SK-N-SH (cell line): ENCODE measurements at regions not wholly inside any gene's neighbourhood (a gene's known extent, or its start where the extent isn't known, plus 50 kb on each side); places are given as distances from the start of the nearest gene placed in this dataset.

Experiments used
- CTCF ChIA-PET: fragments of 300-600, 350-600 bp; formaldehyde crosslinking; extraction: SDS; loops from one replicate; lab custom pipeline; 2021; lab: Yijun Ruan, JAX
- POLR2A ChIA-PET: fragments of 350-600 bp; sonication (Branson Sonifier 250); formaldehyde crosslinking; extraction: SDS; loops from one replicate; lab custom pipeline; 2020; ENCODE audit warnings: antibody characterized with exemption, inconsistent platforms; lab: Yijun Ruan, JAX
- DNase-seq: peaks from one replicate; pipeline ENCODE4 v3.0.0; 2012
- H2AFZ ChIP-seq: fragments of 200-600 bp; sonication (generic); 2 replicates; pipeline ENCODE4 v1.8.1; 2016; ENCODE audit warnings: antibody characterized with exemption, mild to moderate bottlenecking, low read depth
- H3F3A ChIP-seq: fragments of 200-600 bp; sonication (generic); replicated peaks from 2 replicates; pipeline ENCODE3; 2016; ENCODE audit warnings: antibody characterized with exemption, mild to moderate bottlenecking; ENCODE audit not compliant: insufficient read depth
- H3K27ac ChIP-seq, 2 experiments: fragments of 200-500 bp in 1 of 2; fragments of 200-600 bp in 1 of 2; sonication (Bioruptor generic) in 1 of 2; sonication (generic), shearing (Covaris generic) in 1 of 2; 2 replicates each; pipeline versions ENCODE4 v1.5.1 to v1.6.1; 2014 to 2016; ENCODE audit warnings: low read depth in 2 of 2, inconsistent platforms in 1 of 2, low read length in 1 of 2, mild to moderate bottlenecking in 1 of 2, mixed read lengths in 1 of 2
- H3K27me3 ChIP-seq: fragments of 200-600 bp; sonication (generic), shearing (Covaris generic); 2 replicates; pipeline ENCODE4 v1.6.1; 2016; ENCODE audit warnings: mixed run types; ENCODE audit not compliant: insufficient read depth
- H3K36me3 ChIP-seq, 2 experiments: fragments of 200-500 bp in 1 of 2; fragments of 200-600 bp in 1 of 2; sonication (Bioruptor generic) in 1 of 2; sonication (generic) in 1 of 2; replicated peaks in 1 of 2; 2 replicates each; pipeline versions ENCODE3 to v1.5.1; 2014 to 2016; ENCODE audit warnings: low read length in 1 of 2, mild to moderate bottlenecking in 1 of 2; ENCODE audit not compliant: insufficient read depth in 2 of 2, control insufficient read depth in 1 of 2
- H3K4me1 ChIP-seq, 2 experiments: fragments of 200-500 bp in 1 of 2; fragments of 200-600 bp in 1 of 2; sonication (Bioruptor generic) in 1 of 2; sonication (generic), shearing (Covaris generic) in 1 of 2; 2 replicates each; pipeline versions ENCODE4 v1.5.1 to v1.6.1; 2014 to 2016; ENCODE audit warnings: low read depth in 1 of 2, low read length in 1 of 2, mixed run types in 1 of 2; ENCODE audit not compliant: insufficient read depth in 2 of 2, control insufficient read depth in 1 of 2
- H3K4me2 ChIP-seq: fragments of 200-600 bp; sonication (generic), shearing (Covaris generic); 2 replicates; pipeline ENCODE4 v1.6.1; 2017; ENCODE audit warnings: mixed run types
- H3K4me3 ChIP-seq, 2 experiments: fragments of 200-500 bp in 1 of 2; fragments of 200-600 bp in 1 of 2; sonication (Bioruptor generic) in 1 of 2; sonication (generic), shearing (Covaris generic) in 1 of 2; 2 replicates each; pipeline versions ENCODE4 v1.5.1 to v1.8.1; 2014 to 2016; ENCODE audit warnings: low read depth in 2 of 2, inconsistent platforms in 1 of 2, low read length in 1 of 2, mild to moderate bottlenecking in 1 of 2, mixed read lengths in 1 of 2, moderate library complexity in 1 of 2
- H3K79me2 ChIP-seq: fragments of 200-600 bp; sonication (generic); 2 replicates; pipeline ENCODE4 v1.8.1; 2017; ENCODE audit warnings: mild to moderate bottlenecking; ENCODE audit not compliant: insufficient read depth
- H3K9ac ChIP-seq: fragments of 200-600 bp; sonication (generic); 2 replicates; pipeline ENCODE4 v1.6.1; 2017; ENCODE audit warnings: mixed run types
- H3K9me2 ChIP-seq: fragments of 200-600 bp; sonication (generic); 2 replicates; pipeline ENCODE4 v1.6.1; 2017; ENCODE audit warnings: mixed run types
- H3K9me3 ChIP-seq: fragments of 200-600 bp; sonication (generic); 2 replicates; pipeline ENCODE4 v1.6.1; 2017; ENCODE audit warnings: mixed run types, mild to moderate bottlenecking, moderate library complexity
- H4K20me1 ChIP-seq: fragments of 200-600 bp; sonication (generic); 2 replicates; pipeline ENCODE4 v1.6.1; 2017; ENCODE audit warnings: mild to moderate bottlenecking, mixed run types; ENCODE audit not compliant: insufficient read depth
- CTCF ChIP-seq: fragments of 200-600 bp; sonication (generic); IDR thresholded peaks from 2 replicates; pipeline ENCODE4 v1.6.1; 2017; ENCODE audit warnings: antibody characterized with exemption, mild to moderate bottlenecking, moderate library complexity
- EZH2phosphoT487 ChIP-seq: fragments of 200-600 bp; sonication (generic); IDR thresholded peaks from 2 replicates; pipeline ENCODE4 v1.6.1; 2017; ENCODE audit warnings: low read depth, mixed run types, mild to moderate bottlenecking, antibody characterized with exemption, moderate library complexity, borderline replicate concordance
- IRF3 ChIP-seq: fragments of 150-350 bp; IDR thresholded peaks from 2 replicates; pipeline ENCODE4 v1.6.1; 2016; ENCODE audit warnings: mild to moderate bottlenecking, low read depth, low read length
- MAX ChIP-seq: IDR thresholded peaks from 2 replicates; pipeline ENCODE4 v1.4.0; 2012; ENCODE audit warnings: low read depth
- PBX3 ChIP-seq: IDR thresholded peaks from 2 replicates; pipeline ENCODE4; 2012
- SIN3A ChIP-seq: IDR thresholded peaks from 2 replicates; pipeline ENCODE4 v1.6.1; 2012; ENCODE audit warnings: low read depth, mild to moderate bottlenecking, low read length, moderate library complexity, borderline replicate concordance
- TCF12 ChIP-seq: IDR thresholded peaks from 2 replicates; pipeline ENCODE4 v1.4.0; 2012
- TEAD4 ChIP-seq: IDR thresholded peaks from 2 replicates; pipeline ENCODE4 v1.4.0; 2012; ENCODE audit warnings: mild to moderate bottlenecking, borderline replicate concordance; ENCODE audit not compliant: insufficient read depth
- YY1 ChIP-seq: IDR thresholded peaks from 2 replicates; pipeline ENCODE4 v1.4.0; 2012; ENCODE audit warnings: low read depth, mild to moderate bottlenecking
- WGBS: methylation state at CpG from one replicate; pipeline ENCODE4 v1.1.6; 2017; ENCODE audit warnings: low lambda C conversion rate; 5-methylcytosine and 5-hydroxymethylcytosine counted together

- Histone ChIP-seq H3K4me1 (no peaks in the 10 kb centered on the region), H3K79me2 (no peaks in the 10 kb centered on the region), H3K9ac (no peak overlapping the region), H3K36me3 (no peaks in the 10 kb centered on the region), H3K4me3 (no peak overlapping the region)
- no peak for DNase-seq
- POLR2A ChIA-PET: no interaction called here
- TF ChIP-seq TCF12 (no peak), TEAD4 (no peak), CTCF (no peak), EZH2phosphoT487 (no peak), SIN3A (no peak)
- TF ChIP-seq, all 33 proteins: peak for 0
- Histone ChIP-seq H2AFZ (no peak overlapping the region), H3F3A (no peaks in the 10 kb centered on the region), H3K4me2 (no peak overlapping the region), H4K20me1 (no peaks in the 10 kb centered on the region), H3K27me3 (no peaks in the 10 kb centered on the region), H3K27ac (no peak overlapping the region), H3K9me2 (no peaks in the 10 kb centered on the region), H3K9me3 (no peaks in the 10 kb centered on the region)
- CTCF ChIA-PET: no interaction called here
- 47% methylated on average over 6 of the region's 6 CpGs for WGBS
Measured at GRCh38 chr18:44510390-44510789, 170.3 kb upstream of the SETBP1 start.

- Histone ChIP-seq H3K27me3 (no peaks in the 10 kb centered on the region), H3K4me1 (peaks cover 0 to 5% of the 10 kb centered on the region in 2 experiments; a peak in 1 of 4 replicates), H2AFZ (no peak overlapping the region), H3K9me3 (no peaks in the 10 kb centered on the region), H3K27ac (no peak overlapping the region), H3K9ac (no peak overlapping the region), H3K4me2 (no peak overlapping the region), H3K79me2 (no peaks in the 10 kb centered on the region)
- CTCF ChIA-PET: no interaction called here
- no peak for DNase-seq
- POLR2A ChIA-PET: no interaction called here
- TF ChIP-seq MAX (no peak), PBX3 (no peak), IRF3 (no peak), YY1 (no peak)
- TF ChIP-seq, all 33 proteins: peak for 0
- WGBS: 78% methylated on average over 3 of the region's 3 CpGs
- no peaks in the 10 kb centered on the region for H3F3A ChIP-seq
- H4K20me1 ChIP-seq: no peaks in the 10 kb centered on the region
- H3K4me3 ChIP-seq: no peak overlapping the region
- H3K9me2 ChIP-seq: no peaks in the 10 kb centered on the region
- no peaks in the 10 kb centered on the region for H3K36me3 ChIP-seq
Measured at GRCh38 chr18:44513233-44513632, 167.5 kb upstream of the SETBP1 start.
